Activated CD4-positive, alpha-beta memory T cell treated with anti-CD3 and anti-CD28 coated beads, Interleukin-2, amount 10 ng/mL, durations not matched to agents 7 days and 5 days (primary cell): ENCODE measurements at regions not wholly inside any gene's neighbourhood (a gene's known extent, or its start where the extent isn't known, plus 50 kb on each side); places are given as distances from the start of the nearest gene placed in this dataset.
"Not testable (repeated sequence)": the region's sequence is repeated elsewhere in the genome, so short reads cannot be mapped to it uniquely, and the experiment has no call there.

Experiments
- CTCF ChIA-PET: fragments of 350-600 bp; sonication (Branson Sonifier 250); formaldehyde crosslinking; loops from one replicate; lab custom pipeline; 2021; ENCODE audit warnings: antibody characterized with exemption, inconsistent platforms; lab: Charles Lee
- POLR2A ChIA-PET: fragments of 350-600 bp; sonication (Branson Sonifier 250); formaldehyde crosslinking; loops from one replicate; lab custom pipeline; 2021; ENCODE audit warnings: antibody characterized with exemption; lab: Charles Lee
- DNase-seq: peaks from one replicate; pipeline ENCODE4 v3.0.0-alpha.2; 2020
- H3K27ac Mint-ChIP-seq: one replicate; pipeline ENCODE4 v1.8.0; 2021; ENCODE audit warnings: mild to moderate bottlenecking, mixed read lengths
- H3K27me3 Mint-ChIP-seq: one replicate; pipeline ENCODE4 v1.8.0; 2021; ENCODE audit warnings: mixed read lengths
- H3K36me3 Mint-ChIP-seq: one replicate; pipeline ENCODE4 v1.8.0; 2021; ENCODE audit warnings: low read depth, mixed read lengths
- H3K4me1 Mint-ChIP-seq: one replicate; pipeline ENCODE4 v1.8.0; 2021; ENCODE audit warnings: mixed read lengths
- H3K4me3 Mint-ChIP-seq: one replicate; pipeline ENCODE4 v1.8.0; 2021; ENCODE audit warnings: mild to moderate bottlenecking, mixed read lengths
- H3K9me3 Mint-ChIP-seq: one replicate; pipeline ENCODE4 v1.8.0; 2021; ENCODE audit warnings: mixed read lengths

GRCh38 chr3:14057701-14058100, 67.0 kb downstream of the CHCHD4 start:
- POLR2A ChIA-PET, result no interaction called here
- H3K27me3 Mint-ChIP-seq, result no peaks in the 10 kb centered on the region

GRCh38 chr3:14047841-14048240, 76.8 kb downstream of the CHCHD4 start:
- Mint-ChIP-seq H3K36me3 (no peaks in the 10 kb centered on the region), H3K4me3 (no peak overlapping the region), H3K27me3 (peaks cover 17% of the 10 kb centered on the region), H3K9me3 (no peaks in the 10 kb centered on the region), H3K27ac (no peak overlapping the region), H3K4me1 (no peaks in the 10 kb centered on the region)
- POLR2A ChIA-PET, result no interaction called here
- DNase-seq, result no peak
- CTCF ChIA-PET, result interaction anchor here (1.1 kb wide), 1 partner anchor 156 kb away, joined by 4 read pairs; no protein-coding TSS in a partner anchor

More at GRCh38 chr3:14057701-14058100, 67.0 kb downstream of the CHCHD4 start:
- CTCF ChIA-PET, result no interaction called here
- DNase-seq, result no peak
- Mint-ChIP-seq H3K27ac (no peak overlapping the region), H3K9me3 (no peaks in the 10 kb centered on the region), H3K4me1 (no peaks in the 10 kb centered on the region), H3K36me3 (no peaks in the 10 kb centered on the region), H3K4me3 (no peak overlapping the region)

GRCh38 chr3:14047027-14047426, 77.6 kb downstream of the CHCHD4 start:
- no peaks in the 10 kb centered on the region for H3K9me3 Mint-ChIP-seq
- CTCF ChIA-PET, result interaction anchor here (1.1 kb wide), 1 partner anchor 157 kb away, joined by 4 read pairs; no protein-coding TSS in a partner anchor
- POLR2A ChIA-PET, result no interaction called here
- H3K4me3 Mint-ChIP-seq, result no peak overlapping the region
- DNase-seq, result no peak
- peaks cover 16% of the 10 kb centered on the region for H3K27me3 Mint-ChIP-seq
- no peak overlapping the region for H3K27ac Mint-ChIP-seq
- no peaks in the 10 kb centered on the region for H3K36me3 Mint-ChIP-seq
- no peaks in the 10 kb centered on the region for H3K4me1 Mint-ChIP-seq

GRCh38 chr3:14042680-14043079, 82.0 kb downstream of the CHCHD4 start:
- no peaks in the 10 kb centered on the region for H3K4me1 Mint-ChIP-seq
- ChIA-PET CTCF (no interaction called here), POLR2A (no interaction called here)
- H3K4me3 Mint-ChIP-seq, result no peak overlapping the region
- H3K27me3 Mint-ChIP-seq, result peaks cover 10% of the 10 kb centered on the region
- H3K27ac Mint-ChIP-seq, result no peak overlapping the region
- no peak for DNase-seq
- H3K9me3 Mint-ChIP-seq, result no peaks in the 10 kb centered on the region
- H3K36me3 Mint-ChIP-seq, result no peaks in the 10 kb centered on the region

GRCh38 chr3:14039149-14039548, 85.5 kb downstream of the CHCHD4 start:
- Mint-ChIP-seq H3K9me3 (peaks cover 8% of the 10 kb centered on the region), H3K4me3 (no peak overlapping the region), H3K27me3 (peaks cover 2% of the 10 kb centered on the region), H3K27ac (no peak overlapping the region), H3K4me1 (no peaks in the 10 kb centered on the region), H3K36me3 (no peaks in the 10 kb centered on the region)
- CTCF ChIA-PET, result no interaction called here
- POLR2A ChIA-PET, result no interaction called here
- DNase-seq, result no peak

GRCh38 chr3:14037211-14037610, 87.5 kb downstream of the CHCHD4 start:
- no peak for DNase-seq
- no peaks in the 10 kb centered on the region for H3K4me1 Mint-ChIP-seq
- H3K4me3 Mint-ChIP-seq, result no peak overlapping the region
- CTCF ChIA-PET, result no interaction called here
- H3K27me3 Mint-ChIP-seq, result peaks cover 6% of the 10 kb centered on the region
- no peaks in the 10 kb centered on the region for H3K36me3 Mint-ChIP-seq
- POLR2A ChIA-PET, result no interaction called here
- no peak overlapping the region for H3K27ac Mint-ChIP-seq
- H3K9me3 Mint-ChIP-seq, result peaks cover 8% of the 10 kb centered on the region

GRCh38 chr3:14033023-14033422, 91.6 kb downstream of the CHCHD4 start:
- CTCF ChIA-PET, result no interaction called here
- H3K36me3 Mint-ChIP-seq, result no peaks in the 10 kb centered on the region

GRCh38 chr3:14031271-14031670, 93.4 kb downstream of the CHCHD4 start:
- H3K4me3 Mint-ChIP-seq, result no peak overlapping the region
- no peak overlapping the region for H3K27ac Mint-ChIP-seq
- H3K4me1 Mint-ChIP-seq, result no peaks in the 10 kb centered on the region
- H3K9me3 Mint-ChIP-seq, result peaks cover 6% of the 10 kb centered on the region
- CTCF ChIA-PET, result no interaction called here
- H3K36me3 Mint-ChIP-seq, result no peaks in the 10 kb centered on the region
- POLR2A ChIA-PET, result no interaction called here
- peaks cover 7% of the 10 kb centered on the region for H3K27me3 Mint-ChIP-seq
- no peak for DNase-seq

More at GRCh38 chr3:14033023-14033422, 91.6 kb downstream of the CHCHD4 start:
- H3K9me3 Mint-ChIP-seq, result peaks cover 12% of the 10 kb centered on the region
- no peaks in the 10 kb centered on the region for H3K4me1 Mint-ChIP-seq
- H3K27me3 Mint-ChIP-seq, result peaks cover 6% of the 10 kb centered on the region
- no peak overlapping the region for H3K4me3 Mint-ChIP-seq
- no peak overlapping the region for H3K27ac Mint-ChIP-seq
- DNase-seq, result no peak
- POLR2A ChIA-PET, result no interaction called here

GRCh38 chr3:14029390-14029995, 95.2 kb downstream of the CHCHD4 start:
- POLR2A ChIA-PET, H3K27ac Mint-ChIP-seq, H3K9me3 Mint-ChIP-seq, H3K4me3 Mint-ChIP-seq, H3K27me3 Mint-ChIP-seq, CTCF ChIA-PET, H3K4me1 Mint-ChIP-seq, H3K36me3 Mint-ChIP-seq, DNase-seq: not testable (repeated sequence)

GRCh38 chr3:14028122-14028521, 96.5 kb downstream of the CHCHD4 start:
- not testable (repeated sequence) for H3K36me3 Mint-ChIP-seq

GRCh38 chr3:14019459-14019858, 105.2 kb downstream of the CHCHD4 start:
- Mint-ChIP-seq H3K36me3 (no peaks in the 10 kb centered on the region), H3K9me3 (peaks cover 7% of the 10 kb centered on the region), H3K4me1 (no peaks in the 10 kb centered on the region), H3K27ac (no peak overlapping the region), H3K4me3 (no peak overlapping the region), H3K27me3 (peaks cover 5% of the 10 kb centered on the region)
- POLR2A ChIA-PET, result no interaction called here
- CTCF ChIA-PET, result no interaction called here
- no peak for DNase-seq

More at GRCh38 chr3:14028122-14028521, 96.5 kb downstream of the CHCHD4 start:
- H3K27me3 Mint-ChIP-seq, H3K27ac Mint-ChIP-seq, CTCF ChIA-PET, H3K4me1 Mint-ChIP-seq, POLR2A ChIA-PET, H3K4me3 Mint-ChIP-seq, DNase-seq: not testable (repeated sequence)
- peaks cover 10% of the 10 kb centered on the region for H3K9me3 Mint-ChIP-seq

- Mint-ChIP-seq H3K27me3 (peaks cover 14% of the 10 kb centered on the region), H3K27ac (no peak overlapping the region), H3K36me3 (no peaks in the 10 kb centered on the region), H3K4me3 (no peak overlapping the region), H3K9me3 (no peaks in the 10 kb centered on the region), H3K4me1 (no peaks in the 10 kb centered on the region)
- ChIA-PET POLR2A (no interaction called here), CTCF (no interaction called here)
- DNase-seq, result no peak
Measured at GRCh38 chr3:14016900-14017475, 107.7 kb downstream of the CHCHD4 start.

GRCh38 chr3:14007006-14007405, 117.7 kb downstream of the CHCHD4 start:
- ChIA-PET CTCF (no interaction called here), POLR2A (no interaction called here)
- DNase-seq, result no peak
- H3K36me3 Mint-ChIP-seq, result no peaks in the 10 kb centered on the region
- no peaks in the 10 kb centered on the region for H3K9me3 Mint-ChIP-seq
- H3K27ac Mint-ChIP-seq, result no peak overlapping the region
- no peaks in the 10 kb centered on the region for H3K4me1 Mint-ChIP-seq
- peaks cover 3% of the 10 kb centered on the region for H3K27me3 Mint-ChIP-seq
- no peak overlapping the region for H3K4me3 Mint-ChIP-seq

GRCh38 chr3:14001136-14001535, 121.3 kb upstream of the WNT7A start:
- no peaks in the 10 kb centered on the region for H3K36me3 Mint-ChIP-seq
- H3K9me3 Mint-ChIP-seq, result no peaks in the 10 kb centered on the region
- CTCF ChIA-PET, result no interaction called here
- peaks cover 4% of the 10 kb centered on the region for H3K27me3 Mint-ChIP-seq
- H3K27ac Mint-ChIP-seq, result no peak overlapping the region
- POLR2A ChIA-PET, result no interaction called here
- no peaks in the 10 kb centered on the region for H3K4me1 Mint-ChIP-seq
- DNase-seq, result no peak
- H3K4me3 Mint-ChIP-seq, result no peak overlapping the region
